Adrenal gland (tissue), 9 donors: ENCODE measurements at regions not wholly inside any gene's neighbourhood (a gene's known extent, or its start where the extent isn't known, plus 50 kb on each side); places are given as distances from the start of the nearest gene placed in this dataset.

Experiments
- DNase-seq, 7 donors: peaks; one replicate each; pipeline ENCODE4 v3.0.0-alpha.2; 2019 to 2020
- H3K27ac ChIP-seq, 5 donors: fragments of 200-600 bp; sonication (generic) in 4 of 5; 1 replicate in 3 of 5; 2 replicates in 2 of 5; pipeline versions ENCODE4 v1.5.1 to v1.8.0; 2016 to 2020; ENCODE audit warnings: mild to moderate bottlenecking in 1 of 5
- H3K27me3 ChIP-seq: fragments of 200-600 bp; 2 replicates; pipeline ENCODE4 v1.8.0; 2021
- H3K36me3 ChIP-seq, 2 donors: fragments of 200-600 bp; replicated peaks in 1 of 2; 1 replicate in 1 of 2; 2 replicates in 1 of 2; pipeline versions ENCODE4 v1.5.1 to v1.8.0; 2018 to 2022
- H3K4me1 ChIP-seq, 2 donors: fragments of 200-600 bp; replicated peaks in 1 of 2; 1 replicate in 1 of 2; 2 replicates in 1 of 2; pipeline versions ENCODE4 v1.5.1 to v1.8.0; 2018 to 2021
- H3K4me3 ChIP-seq, 4 donors: fragments of 200-600 bp; sonication (generic) in 3 of 4; one replicate each; pipeline ENCODE4 v1.5.1; 2016 to 2018
- H3K9me3 ChIP-seq, 3 donors: fragments of 200-600 bp; sonication (generic) in 1 of 3; replicated peaks in 1 of 3; 1 replicate in 2 of 3; 2 replicates in 1 of 3; pipeline versions ENCODE4 v1.5.1 to v1.8.0; 2016 to 2021
- CTCF ChIP-seq, 6 experiments: fragments of 450-650 bp in 4 of 6; fragments of 200-600 bp in 2 of 6; sonication (generic) in 1 of 6; IDR thresholded peaks; 1 replicate in 5 of 6; 2 replicates in 1 of 6; pipeline versions ENCODE4 v1.5.1 to v1.8.0; 2016 to 2021; ENCODE audit warnings: antibody characterized with exemption in 6 of 6, mild to moderate bottlenecking in 2 of 6, moderate library complexity in 1 of 6
- POLR2A ChIP-seq, 2 donors: fragments of 450-650 bp; IDR thresholded peaks; one replicate each; pipeline ENCODE4 v1.6.1; 2017; ENCODE audit warnings: antibody characterized with exemption in 2 of 2, mild to moderate bottlenecking in 2 of 2, moderate library complexity in 1 of 2
- WGBS, 4 donors: extraction: QIAGEN DNeasy Blood & Tissue Kit in 2 of 4; methylation state at CpG; one replicate each; pipeline versions ENCODE4 v1.1.5 to v1.1.7; 2013 to 2017; 5-methylcytosine and 5-hydroxymethylcytosine counted together
- intact Hi-C, 2 donors: fragments of 100-400 bp; cut with DNase I; formaldehyde crosslinking; loops; one replicate each; pipeline versions ENCODE4 v1.14.1 to v1.15.0; 2022 to 2023
- donor health status: healthy with polysubstance abuse.
- donor health status: Bipolar disorder and iron deficiency.
- donor health status: DM: yes; HTN: yes; CAD: no.
- donor health status: DM: no; HTN: no; CAD: no.
- donor health status: DM: no; HTN: no; CAD: no.

GRCh38 chr2:65527451-65528240 is 95.2 kb upstream of the SPRED2 start:
- Histone ChIP-seq H3K27me3 (no peaks in the 10 kb centered on the region), H3K4me1 (no peaks in the 10 kb centered on the region), H3K9me3 (no peaks in the 10 kb centered on the region), H3K4me3 (no peak overlapping the region), H3K36me3 (no peaks in the 10 kb centered on the region), H3K27ac (no peak overlapping the region)
- intact Hi-C loops, result no loop called here
- WGBS, 4 donors, result 64 to 75% (median 69%) methylated on average over 4 of the region's 4 CpGs
- TF ChIP-seq CTCF (IDR thresholded peaks at IDR 0.05), result no peak
- TF ChIP-seq POLR2A (IDR thresholded peaks at IDR 0.05), result no peak
- DNase-seq, result no peak

- no peak for DNase-seq
- H3K36me3 ChIP-seq, result no peaks in the 10 kb centered on the region
- no peaks in the 10 kb centered on the region for H3K4me1 ChIP-seq
- TF ChIP-seq CTCF (IDR thresholded peaks at IDR 0.05), result no peak
- no peak for TF ChIP-seq POLR2A (IDR thresholded peaks at IDR 0.05)
- H3K4me3 ChIP-seq, result no peak overlapping the region
- intact Hi-C loops, result no loop called here
- 63 to 78% (median 66%) methylated on average over 4 of the region's 4 CpGs for whole genome bisulfite sequencing, 4 donors
- no peaks in the 10 kb centered on the region for H3K9me3 ChIP-seq
- no peak overlapping the region for H3K27ac ChIP-seq
- no peaks in the 10 kb centered on the region for H3K27me3 ChIP-seq
These were observed 93.3 kb upstream of the SPRED2 start for GRCh38 chr2:65525616-65526231.

- Histone ChIP-seq H3K4me1 (no peaks in the 10 kb centered on the region), H3K9me3 (no peaks in the 10 kb centered on the region), H3K27me3 (no peaks in the 10 kb centered on the region), H3K27ac (no peak overlapping the region), H3K4me3 (no peak overlapping the region), H3K36me3 (no peaks in the 10 kb centered on the region)
- no peak for DNase-seq
- intact Hi-C loops, result no loop called here
- TF ChIP-seq CTCF (IDR thresholded peaks at IDR 0.05), result no peak
- 93 to 98% (median 93%) methylated on average over 4 of the region's 4 CpGs for WGBS, 4 donors
These were observed 90.5 kb upstream of the SPRED2 start for GRCh38 chr2:65522922-65523321.

GRCh38 chr2:65518751-65519150 is 86.4 kb upstream of the SPRED2 start:
- whole genome bisulfite sequencing, 4 donors, result 80 to 92% (median 89%) methylated on average over 1 of the region's 1 CpG
- H3K4me1 ChIP-seq, result no peaks in the 10 kb centered on the region
- intact Hi-C loops, result no loop called here
- no peak overlapping the region for H3K4me3 ChIP-seq
- H3K27ac ChIP-seq, result no peak overlapping the region
- no peak for DNase-seq
- no peaks in the 10 kb centered on the region for H3K9me3 ChIP-seq
- no peak for TF ChIP-seq CTCF (IDR thresholded peaks at IDR 0.05)
- H3K36me3 ChIP-seq, result no peaks in the 10 kb centered on the region
- no peaks in the 10 kb centered on the region for H3K27me3 ChIP-seq
